PC-9 (cell line): ENCODE measurements at regions not wholly inside any gene's neighbourhood (a gene's known extent, or its start where the extent isn't known, plus 50 kb on each side); places are given as distances from the start of the nearest gene placed in this dataset.

Source experiments
- BruUV-seq: library from RNA; stranded (reverse); fragments of 400-500 nt; replicated peaks from 2 replicates; lab custom pipeline; 2021; lab: Mats Ljungman, UMichigan
- CTCF ChIA-PET: fragments of 300-600 bp; sonication (Branson Sonifier 250); formaldehyde crosslinking; loops from one replicate; lab custom pipeline; 2022; ENCODE audit warnings: antibody characterized with exemption; lab: Charles Lee
- POLR2A ChIA-PET: fragments of 300-600 bp; sonication (Branson Sonifier 250); formaldehyde crosslinking; loops from one replicate; lab custom pipeline; 2022; ENCODE audit warnings: antibody characterized with exemption; ENCODE audit not compliant: unreplicated experiment; lab: Charles Lee
- DNase-seq, 2 experiments: peaks; one replicate each; pipeline versions ENCODE4 v3.0.0 to v3.0.0-alpha.2; 2015 to 2022; ENCODE audit warnings: mixed read lengths in 1 of 2
- H2AFZ ChIP-seq: fragments of 200-600 bp; sonication (generic); 2 replicates; pipeline ENCODE4 v1.8.1; 2017; ENCODE audit warnings: antibody characterized with exemption
- H3F3A ChIP-seq: fragments of 200-600 bp; sonication (generic); 2 replicates; pipeline ENCODE4 v1.8.1; 2017; ENCODE audit warnings: antibody characterized with exemption, mild to moderate bottlenecking, low read depth; ENCODE audit not compliant: insufficient read depth
- H3K27ac ChIP-seq: fragments of 200-600 bp; sonication (generic); 2 replicates; pipeline ENCODE4 v1.6.1; 2016; ENCODE audit warnings: mixed run types
- H3K27me3 ChIP-seq: fragments of 200-600 bp; sonication (generic); 2 replicates; pipeline ENCODE4 v1.6.1; 2016; ENCODE audit warnings: low read depth, mixed run types; ENCODE audit not compliant: insufficient read depth
- H3K36me3 ChIP-seq: fragments of 200-600 bp; sonication (generic); 2 replicates; pipeline ENCODE4 v1.6.1; 2016; ENCODE audit warnings: low read depth, mixed run types
- H3K4me1 ChIP-seq: fragments of 200-600 bp; sonication (generic); replicated peaks from 2 replicates; pipeline ENCODE4 v1.6.1; 2016; ENCODE audit warnings: mixed run types; ENCODE audit not compliant: insufficient read depth
- H3K4me2 ChIP-seq: fragments of 200-600 bp; sonication (generic); 2 replicates; pipeline ENCODE4 v1.6.1; 2017; ENCODE audit warnings: mixed run types
- H3K4me3 ChIP-seq: fragments of 200-600 bp; sonication (generic); 2 replicates; pipeline ENCODE4 v1.6.1; 2016; ENCODE audit warnings: mixed run types
- H3K79me2 ChIP-seq: fragments of 200-600 bp; sonication (generic); 2 replicates; pipeline ENCODE4 v1.6.1; 2017; ENCODE audit warnings: low read depth, mixed run types
- H3K9me2 ChIP-seq: fragments of 200-600 bp; sonication (generic); 2 replicates; pipeline ENCODE4 v1.8.1; 2017; ENCODE audit warnings: mild to moderate bottlenecking; ENCODE audit not compliant: insufficient read depth
- H3K9me3 ChIP-seq: fragments of 200-600 bp; sonication (generic); 2 replicates; pipeline ENCODE4 v1.8.1; 2016; ENCODE audit warnings: low read depth; ENCODE audit not compliant: insufficient read depth
- H4K20me1 ChIP-seq: fragments of 200-600 bp; sonication (generic); 2 replicates; pipeline ENCODE4 v1.8.1; 2017; ENCODE audit not compliant: insufficient read depth
- CTCF ChIP-seq: fragments of 200-600 bp; sonication (generic); conservative IDR thresholded peaks from 2 replicates; pipeline ENCODE4 v1.6.1; 2017; ENCODE audit warnings: mixed run types, antibody characterized with exemption, mild to moderate bottlenecking, moderate library complexity
- EZH2 ChIP-seq: fragments of 200-600 bp; sonication (generic); IDR thresholded peaks from 2 replicates; pipeline ENCODE4 v1.8.0; 2017; ENCODE audit warnings: antibody characterized with exemption, low read depth
- intact Hi-C: fragments of 100-400 bp; cut with micrococcal nuclease; formaldehyde crosslinking; loops from one replicate; pipeline ENCODE4 v1.10.0; 2022; ENCODE audit not compliant: unreplicated experiment

GRCh38 chr6:155968921-155969320 lies 513.3 kb upstream of the NOX3 start:
- Histone ChIP-seq H2AFZ (no peak overlapping the region; the same call in 1 of the 2 replicates), H3K36me3 (no peaks in the 10 kb centered on the region), H3K27me3 (no peaks in the 10 kb centered on the region), H3K9me2 (no peaks in the 10 kb centered on the region), H3K4me3 (no peak overlapping the region), H3K79me2 (no peaks in the 10 kb centered on the region), H3F3A (no peaks in the 10 kb centered on the region), H3K9me3 (no peaks in the 10 kb centered on the region), H3K27ac (no peak overlapping the region), H3K4me2 (no peak overlapping the region), H3K4me1 (no peaks in the 10 kb centered on the region), H4K20me1 (no peaks in the 10 kb centered on the region)
- ChIA-PET POLR2A (no interaction called here), CTCF (no interaction called here)
- DNase-seq = no peak
- no TSS peak for BruUV-seq
- intact Hi-C loops = no loop called here
- TF ChIP-seq CTCF = no peak

- no peak overlapping the region for H3K4me3 ChIP-seq
- no peaks in the 10 kb centered on the region for H3F3A ChIP-seq
- no peaks in the 10 kb centered on the region for H3K9me2 ChIP-seq
- H3K4me2 ChIP-seq = no peak overlapping the region
- no peak overlapping the region for H3K27ac ChIP-seq
- no peaks in the 10 kb centered on the region for H3K9me3 ChIP-seq
- H3K79me2 ChIP-seq = no peaks in the 10 kb centered on the region
- no peaks in the 10 kb centered on the region for H4K20me1 ChIP-seq
- ChIA-PET POLR2A (no interaction called here), CTCF (no interaction called here)
- TF ChIP-seq EZH2 = no peak
- TF ChIP-seq CTCF = no peak
- BruUV-seq = no TSS peak
- H3K36me3 ChIP-seq = no peaks in the 10 kb centered on the region
- no peak for DNase-seq
- no peak overlapping the region for H2AFZ ChIP-seq
- no peaks in the 10 kb centered on the region for H3K4me1 ChIP-seq
- no peaks in the 10 kb centered on the region for H3K27me3 ChIP-seq
- intact Hi-C loops = no loop called here
Measured at GRCh38 chr6:155967322-155967721, 511.7 kb upstream of the NOX3 start.

- no TSS peak for BruUV-seq
- Histone ChIP-seq H3K9me2 (no peaks in the 10 kb centered on the region), H3K27me3 (no peaks in the 10 kb centered on the region), H3K79me2 (no peaks in the 10 kb centered on the region), H3K4me3 (no peak overlapping the region), H3K4me2 (no peak overlapping the region), H3K27ac (no peak overlapping the region), H2AFZ (no peak overlapping the region), H3K36me3 (no peaks in the 10 kb centered on the region), H4K20me1 (no peaks in the 10 kb centered on the region), H3F3A (no peaks in the 10 kb centered on the region), H3K9me3 (no peaks in the 10 kb centered on the region), H3K4me1 (no peaks in the 10 kb centered on the region)
- no peak for TF ChIP-seq CTCF
- no peak for TF ChIP-seq EZH2
- intact Hi-C loops = no loop called here
- ChIA-PET POLR2A (no interaction called here), CTCF (no interaction called here)
- no peak for DNase-seq
Measured at GRCh38 chr6:155964544-155964943, 508.9 kb upstream of the NOX3 start.
